HUES6 (cell line): ENCODE measurements at regions not wholly inside any gene's neighbourhood (a gene's known extent, or its start where the extent isn't known, plus 50 kb on each side); places are given as distances from the start of the nearest gene placed in this dataset.
"Not testable (repeated sequence)": the region's sequence is repeated elsewhere in the genome, so short reads cannot be mapped to it uniquely, and the experiment has no call there.

ENCODE experiments used
- H3K27ac ChIP-seq: 2 replicates; pipeline ENCODE4 v1.7.0; 2013; ENCODE audit warnings: low read depth, mild to moderate bottlenecking, low read length, inconsistent platforms
- H3K27me3 ChIP-seq: 2 replicates; pipeline ENCODE4 v1.6.1; 2013; ENCODE audit warnings: low read length; ENCODE audit not compliant: control insufficient read depth, insufficient read depth
- H3K36me3 ChIP-seq: 2 replicates; pipeline ENCODE4 v1.6.1; 2013; ENCODE audit warnings: low read length; ENCODE audit not compliant: control insufficient read depth, insufficient read depth
- H3K4me1 ChIP-seq: 2 replicates; pipeline ENCODE4 v1.6.1; 2013; ENCODE audit warnings: low read length; ENCODE audit not compliant: control insufficient read depth, insufficient read depth
- H3K4me3 ChIP-seq: 2 replicates; pipeline ENCODE4 v1.5.1; 2013; ENCODE audit warnings: low read depth, low read length
- H3K9ac ChIP-seq: one replicate; pipeline ENCODE4 v1.6.1; 2013; ENCODE audit warnings: mild to moderate bottlenecking, low read length
- H3K9me3 ChIP-seq: 2 replicates; pipeline ENCODE4 v1.6.1; 2013; ENCODE audit warnings: low read depth, low read length; ENCODE audit not compliant: control insufficient read depth, insufficient read depth

DNA sequence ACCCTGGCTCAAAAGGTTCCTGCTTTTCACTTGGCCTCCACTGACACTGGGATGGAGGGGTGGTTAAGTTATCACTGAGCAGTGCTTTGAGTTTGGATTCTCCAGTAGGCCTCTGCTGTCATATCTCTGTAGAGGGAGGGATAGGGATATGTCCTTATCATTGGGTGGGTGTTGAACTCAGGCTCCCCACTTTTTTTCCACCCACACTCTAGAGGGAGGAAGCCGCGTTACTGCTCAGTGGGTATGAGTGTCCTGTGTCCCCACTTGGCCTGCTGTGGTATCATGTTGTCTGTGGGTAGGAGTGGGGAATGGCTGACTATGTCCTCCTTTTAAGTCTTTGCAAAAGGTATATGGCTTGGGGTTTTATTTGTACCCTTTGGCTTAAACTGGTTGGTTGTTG lies 80.7 kb upstream of the TPTE start:
- not testable (repeated sequence) for H3K36me3 ChIP-seq, H3K27ac ChIP-seq, H3K4me1 ChIP-seq, H3K27me3 ChIP-seq, H3K9ac ChIP-seq, H3K4me3 ChIP-seq
- peaks cover 73% of the 10 kb centered on the region for H3K9me3 ChIP-seq

GRCh38 chr21:10442018-10442417 lies 79.4 kb upstream of the TPTE start:
- H3K36me3 ChIP-seq, H3K9ac ChIP-seq, H3K27me3 ChIP-seq, H3K27ac ChIP-seq, H3K4me3 ChIP-seq, H3K4me1 ChIP-seq: not testable (repeated sequence)
- peaks cover 66% of the 10 kb centered on the region for H3K9me3 ChIP-seq

GRCh38 chr21:10445685-10446084 lies 75.7 kb upstream of the TPTE start:
- not testable (repeated sequence) for H3K27me3 ChIP-seq, H3K4me1 ChIP-seq, H3K9ac ChIP-seq, H3K36me3 ChIP-seq, H3K4me3 ChIP-seq, H3K27ac ChIP-seq
- H3K9me3 ChIP-seq = peaks cover 70% of the 10 kb centered on the region

- H3K36me3 ChIP-seq, H3K27me3 ChIP-seq, H3K4me3 ChIP-seq, H3K27ac ChIP-seq, H3K4me1 ChIP-seq, H3K9ac ChIP-seq: not testable (repeated sequence)
- peaks cover 65% of the 10 kb centered on the region for H3K9me3 ChIP-seq
These were observed 71.9 kb upstream of the TPTE start for GRCh38 chr21:10449451-10449850.

DNA sequence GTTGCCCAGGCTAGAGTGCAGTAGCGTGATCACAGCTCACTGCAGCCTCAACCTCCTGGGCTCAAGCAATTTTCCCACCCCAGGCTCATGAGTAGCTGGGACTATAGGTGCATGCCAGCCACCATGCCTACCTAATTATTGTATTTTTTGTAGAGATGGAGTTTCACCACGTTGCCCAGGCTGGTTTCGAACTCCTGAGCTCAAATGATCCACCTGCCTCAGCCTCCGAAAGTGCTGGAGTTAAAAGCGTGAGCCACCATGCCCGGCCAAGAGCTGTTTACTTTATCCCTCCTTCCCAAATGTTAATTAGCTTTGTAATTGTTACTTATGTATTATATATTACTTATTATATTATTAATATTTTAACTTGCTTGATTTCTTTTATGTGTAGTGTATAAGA lies 70.1 kb upstream of the TPTE start:
- H3K9me3 ChIP-seq = peaks cover 69% of the 10 kb centered on the region
- not testable (repeated sequence) for H3K27me3 ChIP-seq, H3K36me3 ChIP-seq, H3K4me1 ChIP-seq, H3K9ac ChIP-seq, H3K27ac ChIP-seq, H3K4me3 ChIP-seq

DNA sequence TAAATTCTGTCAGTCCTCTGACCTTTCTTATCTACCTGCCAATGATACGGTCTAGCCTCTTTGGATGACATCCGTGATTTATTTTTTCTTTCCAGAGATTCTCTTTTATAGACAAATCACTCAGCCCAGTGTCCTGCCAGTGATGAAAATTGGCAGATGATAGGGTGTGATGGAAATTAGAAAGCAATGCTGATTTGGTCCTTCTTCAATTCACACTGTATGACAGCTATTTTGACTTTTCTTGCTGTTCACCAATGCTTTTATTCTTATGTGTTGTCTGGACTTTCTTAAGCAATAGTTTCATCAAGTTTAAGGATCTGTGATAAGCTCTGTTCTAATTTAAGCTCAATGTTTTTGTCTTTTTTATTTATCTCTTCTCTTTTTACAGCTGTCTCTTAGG lies 63.6 kb upstream of the TPTE start:
- H3K4me1 ChIP-seq, H3K27me3 ChIP-seq, H3K36me3 ChIP-seq, H3K27ac ChIP-seq, H3K4me3 ChIP-seq, H3K9ac ChIP-seq: not testable (repeated sequence)
- H3K9me3 ChIP-seq = peaks cover 84% of the 10 kb centered on the region

DNA sequence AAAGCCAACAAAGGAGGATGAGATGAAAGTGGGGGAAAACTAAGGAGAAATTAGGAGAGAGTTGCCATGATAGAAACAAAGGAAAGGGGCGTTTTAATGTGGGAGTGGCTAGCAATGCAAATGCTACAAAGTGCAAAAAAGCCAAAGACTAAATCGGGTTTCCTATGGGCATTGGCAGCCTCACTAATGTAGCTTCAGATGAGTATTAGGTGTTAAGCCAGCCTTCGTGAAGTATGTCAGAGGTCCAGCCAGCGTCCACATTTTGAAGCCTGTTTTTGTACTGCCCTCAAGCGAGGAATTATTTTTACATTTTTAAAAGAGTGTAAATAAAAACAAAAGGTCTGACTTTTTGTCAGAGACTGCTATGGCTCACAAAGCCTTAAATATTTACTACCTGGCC lies 60.4 kb upstream of the TPTE start:
- not testable (repeated sequence) for H3K4me1 ChIP-seq, H3K4me3 ChIP-seq, H3K36me3 ChIP-seq, H3K27me3 ChIP-seq, H3K27ac ChIP-seq, H3K9ac ChIP-seq
- peaks cover 95% of the 10 kb centered on the region for H3K9me3 ChIP-seq

- not testable (repeated sequence) for H3K4me1 ChIP-seq, H3K27me3 ChIP-seq, H3K27ac ChIP-seq, H3K9ac ChIP-seq, H3K4me3 ChIP-seq, H3K36me3 ChIP-seq
- H3K9me3 ChIP-seq = peaks cover 97% of the 10 kb centered on the region
These were observed 59.9 kb upstream of the TPTE start for GRCh38 chr21:10461445-10461844.

- Histone ChIP-seq H3K27me3 (no peaks in the 10 kb centered on the region), H3K27ac (no peak overlapping the region), H3K4me1 (no peaks in the 10 kb centered on the region), H3K9ac (no peak overlapping the region), H3K4me3 (no peak overlapping the region), H3K9me3 (peaks cover 94% of the 10 kb centered on the region), H3K36me3 (no peaks in the 10 kb centered on the region)
These were observed 58.2 kb upstream of the TPTE start for GRCh38 chr21:10463156-10463555.

DNA sequence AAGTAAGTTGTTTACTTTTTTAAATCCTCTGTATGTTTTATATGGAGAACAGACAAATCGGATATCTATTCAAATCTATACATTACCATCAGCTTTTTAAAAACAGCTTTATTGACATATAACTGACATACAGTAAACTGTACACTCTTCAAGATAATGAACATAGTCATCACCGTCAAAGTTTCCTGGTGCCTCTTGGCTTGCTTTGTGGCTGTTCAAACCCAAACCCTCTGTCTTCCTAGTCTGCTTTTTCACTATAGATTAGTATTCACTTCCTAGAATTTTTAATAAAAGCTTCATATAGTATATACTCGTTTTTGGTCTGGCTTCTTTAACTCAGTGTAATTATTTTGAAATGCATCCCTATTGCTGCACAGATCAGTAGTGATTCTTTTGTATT lies 56.4 kb upstream of the TPTE start:
- no peak overlapping the region for H3K27ac ChIP-seq
- no peak overlapping the region for H3K9ac ChIP-seq
- no peaks in the 10 kb centered on the region for H3K4me1 ChIP-seq
- H3K4me3 ChIP-seq = no peak overlapping the region
- H3K9me3 ChIP-seq = peaks cover 91% of the 10 kb centered on the region
- no peaks in the 10 kb centered on the region for H3K36me3 ChIP-seq
- H3K27me3 ChIP-seq = no peaks in the 10 kb centered on the region

- H3K9me3 ChIP-seq = peaks cover 88% of the 10 kb centered on the region
- not testable (repeated sequence) for H3K27me3 ChIP-seq, H3K4me1 ChIP-seq, H3K4me3 ChIP-seq, H3K36me3 ChIP-seq, H3K9ac ChIP-seq, H3K27ac ChIP-seq
These were observed 55.8 kb upstream of the TPTE start for GRCh38 chr21:10465524-10466110.

- Histone ChIP-seq H3K27ac (no peak overlapping the region), H3K27me3 (no peaks in the 10 kb centered on the region), H3K4me3 (no peak overlapping the region), H3K4me1 (no peaks in the 10 kb centered on the region), H3K9me3 (peaks cover 82% of the 10 kb centered on the region), H3K36me3 (no peaks in the 10 kb centered on the region), H3K9ac (no peak overlapping the region)
These were observed 55.2 kb upstream of the TPTE start for GRCh38 chr21:10466200-10466599.
